T-cell (primary cell): ENCODE measurements at regions not wholly inside any gene's neighbourhood (a gene's known extent, or its start where the extent isn't known, plus 50 kb on each side); places are given as distances from the start of the nearest gene placed in this dataset.

Experiments used
- ATAC-seq, 4 experiments: fragments of 200-7000 bp in 3 of 4; fragments of 150-1000 bp in 1 of 4; cut with Tn5 transposase; replicated peaks in 1 of 4; 1 replicate in 3 of 4; 2 replicates in 1 of 4; pipeline ENCODE4 v1.10.0; 2021; ENCODE audit warnings: moderate library complexity in 3 of 4, mild to moderate bottlenecking in 2 of 4, moderate number of reproducible peaks in 1 of 4
- CTCF ChIA-PET, 2 donors: fragments of 300-600 bp; sonication (Branson Sonifier 250); formaldehyde crosslinking; loops; one replicate each; lab custom pipeline; 2022; ENCODE audit warnings: antibody characterized with exemption in 2 of 2; lab: Charles Lee
- POLR2A ChIA-PET, 2 donors: fragments of 300-600 bp; sonication (Branson Sonifier 250); formaldehyde crosslinking; loops; one replicate each; lab custom pipeline; 2022; ENCODE audit warnings: antibody characterized with exemption in 2 of 2; lab: Charles Lee
- DNase-seq, 35 experiments: peaks; one replicate each; pipeline versions ENCODE4 v3.0.0 to v3.0.0-alpha.2; 2013 to 2023
- H3K27ac ChIP-seq: one replicate; pipeline ENCODE4 v1.5.1; 2013; ENCODE audit warnings: low read length
- H3K27me3 ChIP-seq, 2 experiments: replicated peaks in 1 of 2; 1 replicate in 1 of 2; 2 replicates in 1 of 2; pipeline versions ENCODE4 v1.6.1 to v1.7.0; 2013; ENCODE audit warnings: low read length in 1 of 2, mixed read lengths in 1 of 2; ENCODE audit not compliant: control insufficient read depth in 2 of 2, insufficient read depth in 2 of 2; ENCODE audit errors: extremely low read depth in 1 of 2
- H3K36me3 ChIP-seq, 2 donors: 1 replicate in 1 of 2; 2 replicates in 1 of 2; pipeline versions ENCODE4 v1.6.1 to v1.7.0; 2013; ENCODE audit warnings: low read length in 1 of 2; ENCODE audit not compliant: control insufficient read depth in 2 of 2, insufficient read depth in 1 of 2; ENCODE audit errors: extremely low read depth in 1 of 2
- H3K4me1 ChIP-seq, 2 experiments: 1 replicate in 1 of 2; 2 replicates in 1 of 2; pipeline versions ENCODE4 v1.6.1 to v1.7.0; 2013; ENCODE audit warnings: low read length in 2 of 2, mixed read lengths in 1 of 2; ENCODE audit not compliant: insufficient read depth in 2 of 2, control insufficient read depth in 1 of 2; ENCODE audit errors: extremely low read depth in 1 of 2
- H3K4me3 ChIP-seq, 2 donors: 1 replicate in 1 of 2; 2 replicates in 1 of 2; pipeline versions ENCODE4 v1.5.1 to v1.7.0; 2013; ENCODE audit warnings: mild to moderate bottlenecking in 2 of 2, low read length in 1 of 2, moderate library complexity in 1 of 2; ENCODE audit not compliant: control insufficient read depth in 1 of 2; ENCODE audit errors: extremely low read depth in 1 of 2
- H3K9me3 ChIP-seq: 2 replicates; pipeline ENCODE4 v1.7.0; 2013
- H3K27ac Mint-ChIP-seq, 2 donors: one replicate each; pipeline ENCODE4 v1.8.0; 2020 to 2021; ENCODE audit warnings: mild to moderate bottlenecking in 2 of 2, mixed read lengths in 2 of 2
- H3K27me3 Mint-ChIP-seq, 2 donors: one replicate each; pipeline ENCODE4 v1.8.0; 2021 to 2022; ENCODE audit warnings: mixed read lengths in 2 of 2
- H3K36me3 Mint-ChIP-seq: one replicate; pipeline ENCODE4 v1.8.0; 2021; ENCODE audit warnings: mixed read lengths
- H3K4me1 Mint-ChIP-seq, 3 donors: one replicate each; pipeline ENCODE4 v1.8.0; 2020 to 2022; ENCODE audit warnings: mixed read lengths in 3 of 3, mild to moderate bottlenecking in 1 of 3
- H3K4me3 Mint-ChIP-seq, 3 donors: one replicate each; pipeline ENCODE4 v1.8.0; 2020 to 2022; ENCODE audit warnings: mild to moderate bottlenecking in 3 of 3, mixed read lengths in 3 of 3, moderate library complexity in 3 of 3
- H3K9me3 Mint-ChIP-seq, 3 donors: one replicate each; pipeline ENCODE4 v1.8.0; 2020 to 2022; ENCODE audit warnings: mixed read lengths in 3 of 3
- WGBS: methylation state at CpG from one replicate; pipeline ENCODE4 v1.1.5; 2013; ENCODE audit warnings: missing lambda C conversion rate; ENCODE audit not compliant: insufficient coverage; 5-methylcytosine and 5-hydroxymethylcytosine counted together

DNA sequence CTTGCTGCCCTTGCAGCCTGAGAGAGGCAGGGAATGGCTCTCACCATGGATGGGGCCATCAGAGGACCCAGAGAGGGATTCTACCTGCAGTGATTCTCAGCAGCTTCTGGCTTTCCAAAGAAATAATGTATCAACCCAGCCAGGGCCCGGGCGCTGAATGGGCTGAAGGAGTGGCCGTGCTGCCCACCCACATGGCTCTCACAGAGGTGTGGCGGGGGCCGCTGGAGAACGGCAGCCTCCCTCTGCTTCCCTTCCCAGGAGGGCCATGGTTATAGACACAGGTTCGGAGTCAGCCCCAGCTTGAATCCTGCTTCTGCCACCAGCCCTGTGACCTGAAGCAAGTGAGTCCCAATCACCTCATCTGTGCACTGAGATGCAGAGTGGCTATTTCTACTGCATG is 82.7 kb downstream of the THAP12 start:
- H3K9me3 Mint-ChIP-seq = no peaks in the 10 kb centered on the region
- H3K4me1 Mint-ChIP-seq = peaks cover 4% of the 10 kb centered on the region in 3 donors
- no peaks in the 10 kb centered on the region for H3K36me3 Mint-ChIP-seq
- WGBS = 92% methylated on average over 5 of the region's 7 CpGs
- DNase-seq = no peak
- ATAC-seq = no peak
- H3K27me3 ChIP-seq = peaks cover 0 to 7% of the 10 kb centered on the region in 2 experiments
- H3K4me1 ChIP-seq = peaks cover 0 to 4% of the 10 kb centered on the region in 2 experiments
- ChIA-PET CTCF (no interaction called here), POLR2A (no interaction called here)
- H3K4me3 ChIP-seq = no peak overlapping the region
- no peak overlapping the region for H3K27ac ChIP-seq
- peaks cover 0 to 5% of the 10 kb centered on the region in 2 donors for H3K27me3 Mint-ChIP-seq
- H3K4me3 Mint-ChIP-seq = no peak overlapping the region
- H3K27ac Mint-ChIP-seq = no peak overlapping the region
- H3K36me3 ChIP-seq = no peaks in the 10 kb centered on the region
- no peaks in the 10 kb centered on the region for H3K9me3 ChIP-seq

DNA sequence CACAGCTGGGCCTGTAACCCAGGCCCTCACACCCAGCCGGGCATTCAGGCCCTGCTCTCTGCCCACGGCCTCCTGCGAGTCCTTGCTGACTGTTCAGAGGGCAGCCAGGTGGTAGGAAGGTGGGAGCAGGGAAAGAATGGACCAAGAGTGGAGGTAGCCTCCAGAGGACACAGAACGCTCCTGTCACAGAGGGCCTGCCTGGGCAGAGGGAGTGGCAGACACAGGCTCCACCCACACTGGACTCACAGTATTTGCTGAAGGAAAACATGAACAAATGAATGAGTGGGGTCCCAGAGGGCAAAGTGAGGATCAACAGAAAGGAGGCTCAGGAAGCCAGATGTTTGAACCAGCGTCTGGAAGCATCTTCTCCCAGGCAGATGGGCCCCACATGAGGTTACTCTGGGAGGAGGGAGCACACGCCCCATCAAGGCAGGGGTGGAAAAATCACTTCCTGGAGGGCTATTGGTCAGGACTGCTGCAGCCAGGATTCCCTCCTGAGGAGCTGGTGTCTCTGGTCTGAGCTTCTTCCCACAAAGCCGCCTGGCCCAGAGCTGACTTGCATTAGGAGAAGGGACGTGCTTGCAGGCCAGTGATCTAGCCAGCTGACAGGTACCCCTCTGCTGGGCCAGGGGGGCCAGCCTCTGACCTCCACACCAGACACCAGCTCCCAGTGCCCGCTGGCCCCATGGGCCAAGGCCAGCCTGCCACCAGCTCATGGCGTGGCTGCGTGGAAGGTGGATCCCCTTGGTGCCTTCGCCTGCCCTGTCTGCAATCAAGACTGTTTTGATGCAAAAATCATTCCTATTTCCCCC is 84.0 kb downstream of the THAP12 start:
- Histone ChIP-seq H3K27me3 (peaks cover 0 to 7% of the 10 kb centered on the region in 2 experiments), H3K4me3 (no peak overlapping the region), H3K36me3 (no peaks in the 10 kb centered on the region), H3K27ac (no peak overlapping the region), H3K4me1 (peaks cover 5 to 17% of the 10 kb centered on the region in 2 experiments), H3K9me3 (no peaks in the 10 kb centered on the region)
- ChIA-PET POLR2A (no interaction called here), CTCF (no interaction called here)
- ATAC-seq (no peak), DNase-seq (no peak)
- Mint-ChIP-seq H3K4me3 (no peak overlapping the region), H3K36me3 (no peaks in the 10 kb centered on the region), H3K27ac (no peak overlapping the region), H3K4me1 (peaks cover 11 to 12% (median 11%) of the 10 kb centered on the region in 3 donors), H3K9me3 (no peaks in the 10 kb centered on the region), H3K27me3 (peaks cover 0 to 2% of the 10 kb centered on the region in 2 donors)
- WGBS = 95% methylated on average over 7 of the region's 12 CpGs

DNA sequence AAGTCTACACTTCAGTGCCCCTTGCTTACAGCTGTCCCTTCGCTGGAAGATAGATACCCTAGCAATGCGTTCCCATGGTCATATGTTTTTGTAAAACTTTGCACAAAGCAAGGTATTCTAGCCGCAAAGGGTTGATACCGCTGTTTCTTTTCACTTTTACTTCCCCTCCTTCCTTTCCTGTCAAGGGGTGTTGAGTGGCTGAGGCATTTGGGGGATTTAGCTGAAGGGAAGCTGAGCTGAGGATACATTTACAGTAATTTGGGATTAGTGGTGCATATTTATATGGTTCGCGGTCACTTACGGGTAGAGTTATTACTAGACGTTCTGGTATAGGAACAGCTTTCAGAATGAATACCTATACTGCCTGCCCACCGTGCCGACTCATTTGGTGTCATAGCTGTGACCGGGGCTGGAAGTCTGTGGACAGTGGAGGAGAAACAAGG is 86.9 kb upstream of the WNT11 start:
- POLR2A ChIA-PET = no interaction called here

GRCh38 chr11:76292583-76293188 is 86.4 kb upstream of the WNT11 start:
- ChIA-PET CTCF (no interaction called here), POLR2A (no interaction called here)
- Mint-ChIP-seq H3K27me3 (no peaks in the 10 kb centered on the region), H3K27ac (peak overlapping the region; percentile 57 to 88), H3K4me3 (peak overlapping the region in 2 of 3 donors; percentile 50 to 68), H3K36me3 (no peaks in the 10 kb centered on the region), H3K9me3 (no peaks in the 10 kb centered on the region), H3K4me1 (peaks cover 32 to 38% (median 33%) of the 10 kb centered on the region in 3 donors)
- Histone ChIP-seq H3K36me3 (no peaks in the 10 kb centered on the region), H3K4me3 (no peak overlapping the region), H3K27me3 (peaks cover 0 to 4% of the 10 kb centered on the region in 2 experiments), H3K9me3 (no peaks in the 10 kb centered on the region), H3K27ac (no peak overlapping the region), H3K4me1 (peaks cover 15 to 35% of the 10 kb centered on the region in 2 experiments)
- DNase-seq (no peak), ATAC-seq (no peak)
- WGBS = 62% methylated on average over 5 of the region's 6 CpGs

More for the DNA sequence above, 86.9 kb upstream of the WNT11 start:
- no peak overlapping the region for H3K27ac ChIP-seq
- peaks cover 10 to 30% of the 10 kb centered on the region in 2 experiments for H3K4me1 ChIP-seq
- H3K27ac Mint-ChIP-seq = peak overlapping the region; percentile 57 to 88
- no peaks in the 10 kb centered on the region for H3K36me3 Mint-ChIP-seq
- ATAC-seq (no peak), DNase-seq (no peak)
- H3K4me3 ChIP-seq = no peak overlapping the region
- peak overlapping the region in 2 of 3 donors; percentile 50 to 68 for H3K4me3 Mint-ChIP-seq
- H3K36me3 ChIP-seq = no peaks in the 10 kb centered on the region
- H3K4me1 Mint-ChIP-seq = peaks cover 26 to 32% (median 28%) of the 10 kb centered on the region in 3 donors
- H3K9me3 Mint-ChIP-seq = no peaks in the 10 kb centered on the region
- no peaks in the 10 kb centered on the region for H3K9me3 ChIP-seq
- H3K27me3 ChIP-seq = peaks cover 0 to 4% of the 10 kb centered on the region in 2 experiments
- CTCF ChIA-PET = interaction anchor here in 1 of 2 donors (0.6 kb wide), 1 partner anchor 23 kb away, joined by 4 read pairs; no protein-coding TSS in a partner anchor
- no peaks in the 10 kb centered on the region for H3K27me3 Mint-ChIP-seq
- WGBS = 35% methylated on average over 4 of the region's 11 CpGs

DNA sequence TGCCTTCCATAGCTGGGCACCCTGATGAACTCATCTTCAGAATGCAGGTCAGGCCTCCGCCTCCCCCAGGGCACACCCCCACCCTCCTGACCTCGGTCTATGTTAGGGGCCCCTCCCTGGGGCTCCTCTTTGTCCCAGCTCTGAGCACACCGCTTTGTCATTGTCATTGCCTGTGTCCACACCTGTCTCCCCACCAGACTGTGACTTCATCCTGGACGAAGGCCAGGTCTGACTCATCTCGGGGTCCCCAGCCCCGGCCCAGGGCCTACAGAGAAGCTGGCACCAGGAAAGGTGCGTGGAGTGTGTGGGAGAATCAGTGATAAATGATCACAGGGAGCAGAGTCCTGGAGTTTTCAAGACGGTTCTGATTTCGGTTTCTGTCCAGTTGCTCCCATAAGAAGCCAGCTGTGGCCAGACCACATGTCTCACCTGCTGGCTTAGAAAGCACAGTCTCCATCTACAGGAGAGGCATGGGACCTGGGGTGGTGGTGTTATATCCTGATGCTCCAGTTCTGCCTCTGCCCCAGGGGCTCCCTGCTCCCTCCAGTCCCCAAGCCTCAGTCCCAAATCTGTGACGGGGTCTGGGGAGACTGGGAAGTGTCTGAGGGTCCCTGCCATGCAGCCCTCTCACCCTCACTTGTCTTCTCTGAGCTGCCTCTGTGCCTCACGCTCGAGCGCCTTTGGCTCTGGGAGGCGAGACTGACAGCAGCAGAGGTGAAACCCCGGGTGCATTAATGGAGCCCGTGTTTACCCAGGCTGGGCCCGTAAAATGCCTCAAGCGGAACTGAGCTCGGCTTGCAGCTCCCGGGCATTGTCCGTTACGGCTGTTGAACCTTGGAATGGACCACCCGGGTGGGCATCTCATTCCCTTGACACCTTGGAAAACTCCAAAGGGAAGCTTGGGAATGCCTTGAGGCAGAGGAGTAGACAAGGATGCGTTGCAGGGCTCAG is 85.5 kb upstream of the WNT11 start:
- H3K36me3 ChIP-seq = no peaks in the 10 kb centered on the region
- no peaks in the 10 kb centered on the region for H3K36me3 Mint-ChIP-seq
- no peak overlapping the region for H3K4me3 ChIP-seq
- H3K4me3 Mint-ChIP-seq = no peak overlapping the region
- H3K27me3 Mint-ChIP-seq = no peaks in the 10 kb centered on the region
- H3K27ac Mint-ChIP-seq = no peak overlapping the region
- H3K9me3 ChIP-seq = no peaks in the 10 kb centered on the region
- no peak for ATAC-seq
- CTCF ChIA-PET = no interaction called here
- 94% methylated on average over 19 of the region's 24 CpGs for WGBS
- POLR2A ChIA-PET = no interaction called here
- no peak for DNase-seq
- H3K9me3 Mint-ChIP-seq = no peaks in the 10 kb centered on the region
- H3K27ac ChIP-seq = no peak overlapping the region
- peaks cover 40 to 46% (median 42%) of the 10 kb centered on the region in 3 donors for H3K4me1 Mint-ChIP-seq
- peaks cover 0 to 4% of the 10 kb centered on the region in 2 experiments for H3K27me3 ChIP-seq
- peaks cover 23 to 43% of the 10 kb centered on the region in 2 experiments for H3K4me1 ChIP-seq
